ENCODE measurements at regions not wholly inside any gene's neighbourhood (a gene's known extent, or its start where the extent isn't known, plus 50 kb on each side); places are given as distances from the start of the nearest gene placed in this dataset.
A peak's percentile ranks its signal among the peaks of the same experiment; 100 is the strongest.
"Not testable (repeated sequence)": the region's sequence is repeated elsewhere in the genome, so short reads cannot be mapped to it uniquely, and the experiment has no call there.

DNA sequence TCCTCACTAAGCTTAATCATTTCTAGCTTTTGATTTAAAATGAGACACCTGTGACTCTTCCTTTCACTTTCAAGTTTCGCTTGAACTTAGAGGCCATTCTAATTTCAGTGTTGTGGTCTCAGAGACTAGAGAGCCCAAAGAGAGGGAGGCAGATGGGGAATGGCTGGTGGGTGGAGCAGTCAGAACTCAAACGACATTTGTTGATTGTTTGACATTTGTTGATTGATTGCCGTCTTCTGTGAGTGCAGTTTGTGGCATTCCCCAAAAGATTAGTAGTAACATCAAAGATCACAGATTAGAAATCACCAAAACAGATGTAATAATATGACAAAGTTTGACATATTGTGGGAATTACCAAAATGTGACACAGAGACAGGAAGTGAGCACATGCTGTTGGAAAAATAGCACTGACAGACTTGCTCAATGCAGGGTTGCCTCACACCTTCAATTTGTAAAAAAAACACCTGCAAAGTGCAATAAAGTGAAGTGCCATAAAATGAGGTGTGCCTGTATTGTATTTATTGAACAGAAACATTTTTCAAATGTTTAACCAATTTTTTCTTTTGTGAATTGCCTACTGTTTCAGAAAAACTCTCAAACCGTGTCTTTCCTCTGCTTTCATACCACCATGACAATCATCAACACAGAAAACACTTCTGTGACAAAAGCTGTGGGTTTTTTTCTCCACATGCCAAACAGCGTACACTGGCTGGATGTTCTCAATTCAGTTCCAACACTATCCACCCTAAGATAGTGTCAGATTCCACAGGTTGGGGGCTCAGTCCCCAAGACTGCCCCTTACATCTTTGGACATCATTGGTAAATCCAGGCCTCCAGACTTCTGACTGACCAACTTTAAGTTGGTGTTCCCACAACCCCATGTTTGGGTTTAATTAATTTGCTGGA, 376.3 kb upstream of the RGS6 start:
- peak overlapping the region in 1 of 2 experiments; percentile 45; a peak in 2 of 4 replicates for H3K4me3 ChIP-seq (ENCODE audit: low read depth in 1 of 2, low read length in 2 of 2)
- H3K79me2 ChIP-seq (ENCODE audit: insufficient read depth, low read length) = peaks cover 37% of the 10 kb centered on the region
- peak overlapping the region; percentile 54 for H3K9ac ChIP-seq (ENCODE audit: low read depth, low read length)
- H3K27ac ChIP-seq (ENCODE audit: low read length) = peak overlapping the region; percentile 82
- peaks cover 55% of the 10 kb centered on the region for H3K4me1 ChIP-seq (ENCODE audit: insufficient read depth, low read length)
- peak overlapping the region; percentile 65 for H3K4me2 ChIP-seq (ENCODE audit: insufficient read depth, low read length)
- no peaks in the 10 kb centered on the region for H3K9me3 ChIP-seq (ENCODE audit: insufficient read depth, low read length, severe bottlenecking)
- H4K20me1 ChIP-seq (ENCODE audit: insufficient read depth, low read length) = no peaks in the 10 kb centered on the region
- ATAC-seq (ENCODE audit: insufficient read depth, low read depth) = peak; percentile 97
- TF ChIP-seq, protein P1, sequence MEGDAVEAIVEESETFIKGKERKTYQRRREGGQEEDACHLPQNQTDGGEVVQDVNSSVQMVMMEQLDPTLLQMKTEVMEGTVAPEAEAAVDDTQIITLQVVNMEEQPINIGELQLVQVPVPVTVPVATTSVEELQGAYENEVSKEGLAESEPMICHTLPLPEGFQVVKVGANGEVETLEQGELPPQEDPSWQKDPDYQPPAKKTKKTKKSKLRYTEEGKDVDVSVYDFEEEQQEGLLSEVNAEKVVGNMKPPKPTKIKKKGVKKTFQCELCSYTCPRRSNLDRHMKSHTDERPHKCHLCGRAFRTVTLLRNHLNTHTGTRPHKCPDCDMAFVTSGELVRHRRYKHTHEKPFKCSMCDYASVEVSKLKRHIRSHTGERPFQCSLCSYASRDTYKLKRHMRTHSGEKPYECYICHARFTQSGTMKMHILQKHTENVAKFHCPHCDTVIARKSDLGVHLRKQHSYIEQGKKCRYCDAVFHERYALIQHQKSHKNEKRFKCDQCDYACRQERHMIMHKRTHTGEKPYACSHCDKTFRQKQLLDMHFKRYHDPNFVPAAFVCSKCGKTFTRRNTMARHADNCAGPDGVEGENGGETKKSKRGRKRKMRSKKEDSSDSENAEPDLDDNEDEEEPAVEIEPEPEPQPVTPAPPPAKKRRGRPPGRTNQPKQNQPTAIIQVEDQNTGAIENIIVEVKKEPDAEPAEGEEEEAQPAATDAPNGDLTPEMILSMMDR (IDR thresholded peaks at IDR 0.05; ENCODE audit: borderline replicate concordance, extremely low read depth, low read length, poor library complexity, severe bottlenecking) = no peak
- TF ChIP-seq EZH2 (IDR thresholded peaks at IDR 0.05; ENCODE audit: borderline replicate concordance, low read depth, low read length, severe bottlenecking) = no peak
- no peaks in the 10 kb centered on the region for H3K36me3 ChIP-seq (ENCODE audit: insufficient read depth, low read length)
- H3K27me3 ChIP-seq (ENCODE audit: insufficient read depth, low read length, poor library complexity) = no peaks in the 10 kb centered on the region
- H2AFZ ChIP-seq (ENCODE audit: low read depth, low read length) = peak overlapping the region; percentile 61
- peak; percentile 79 for DNase-seq

DNA sequence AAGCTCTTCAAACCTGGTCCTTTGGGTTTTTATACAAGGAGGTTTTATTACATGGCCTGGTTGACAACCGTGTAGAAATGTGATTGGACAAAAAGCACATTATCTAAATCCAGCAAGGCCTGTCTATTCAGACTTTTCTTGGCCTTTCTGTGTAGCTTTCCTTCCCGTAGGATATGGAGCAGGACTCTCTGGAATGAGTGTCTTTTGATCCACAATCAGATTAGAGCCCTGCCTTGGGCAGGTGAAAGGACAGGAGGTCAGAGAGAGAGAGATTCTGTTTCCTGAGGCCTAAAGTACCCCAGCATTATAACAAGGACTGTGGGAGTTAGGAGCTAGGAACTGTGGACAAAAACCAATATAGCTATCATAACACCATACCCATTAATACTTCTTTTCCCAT, 375.5 kb upstream of the RGS6 start:
- H3K4me2 ChIP-seq (ENCODE audit: insufficient read depth, low read length) = peak overlapping the region; percentile 65
- H3K9me3 ChIP-seq (ENCODE audit: insufficient read depth, low read length, severe bottlenecking) = no peaks in the 10 kb centered on the region
- peak overlapping the region; percentile 54; the same call in 1 of the 2 replicates for H3K9ac ChIP-seq (ENCODE audit: low read depth, low read length)
- H3K79me2 ChIP-seq (ENCODE audit: insufficient read depth, low read length) = peaks cover 36% of the 10 kb centered on the region
- peak overlapping the region; percentile 82 for H3K27ac ChIP-seq (ENCODE audit: low read length)
- no peaks in the 10 kb centered on the region for H3K36me3 ChIP-seq (ENCODE audit: insufficient read depth, low read length)
- H3K4me3 ChIP-seq (ENCODE audit: low read depth in 1 of 2, low read length in 2 of 2) = no peak overlapping the region
- DNase-seq (no peak), ATAC-seq (ENCODE audit: insufficient read depth, low read depth) (no peak)
- TF ChIP-seq EZH2 (IDR thresholded peaks at IDR 0.05; ENCODE audit: borderline replicate concordance, low read depth, low read length, severe bottlenecking) = no peak
- TF ChIP-seq, protein P1 (IDR thresholded peaks at IDR 0.05; ENCODE audit: borderline replicate concordance, extremely low read depth, low read length, poor library complexity, severe bottlenecking) = no peak
- H4K20me1 ChIP-seq (ENCODE audit: insufficient read depth, low read length) = no peaks in the 10 kb centered on the region
- peaks cover 55% of the 10 kb centered on the region for H3K4me1 ChIP-seq (ENCODE audit: insufficient read depth, low read length)
- H2AFZ ChIP-seq (ENCODE audit: low read depth, low read length) = no peak overlapping the region
- H3K27me3 ChIP-seq (ENCODE audit: insufficient read depth, low read length, poor library complexity) = no peaks in the 10 kb centered on the region

GRCh38 chr14:71557351-71557750, 374.9 kb upstream of the RGS6 start:
- H3K27ac ChIP-seq (ENCODE audit: low read length) = peak overlapping the region; percentile 28
- no peaks in the 10 kb centered on the region for H3K27me3 ChIP-seq (ENCODE audit: insufficient read depth, low read length, poor library complexity)
- no peak overlapping the region for H2AFZ ChIP-seq (ENCODE audit: low read depth, low read length)
- no peak overlapping the region for H3K9ac ChIP-seq (ENCODE audit: low read depth, low read length)
- H3K4me2 ChIP-seq (ENCODE audit: insufficient read depth, low read length) = peak overlapping the region; percentile 21; the same call in 1 of the 2 replicates
- TF ChIP-seq, protein P1 (IDR thresholded peaks at IDR 0.05; ENCODE audit: borderline replicate concordance, extremely low read depth, low read length, poor library complexity, severe bottlenecking) = no peak
- TF ChIP-seq EZH2 (IDR thresholded peaks at IDR 0.05; ENCODE audit: borderline replicate concordance, low read depth, low read length, severe bottlenecking) = no peak
- no peaks in the 10 kb centered on the region for H3K9me3 ChIP-seq (ENCODE audit: insufficient read depth, low read length, severe bottlenecking)
- H3K4me3 ChIP-seq (ENCODE audit: low read depth in 1 of 2, low read length in 2 of 2) = no peak overlapping the region
- no peaks in the 10 kb centered on the region for H3K36me3 ChIP-seq (ENCODE audit: insufficient read depth, low read length)
- peaks cover 33% of the 10 kb centered on the region for H3K79me2 ChIP-seq (ENCODE audit: insufficient read depth, low read length)
- DNase-seq (no peak), ATAC-seq (ENCODE audit: insufficient read depth, low read depth) (no peak)
- peaks cover 55% of the 10 kb centered on the region for H3K4me1 ChIP-seq (ENCODE audit: insufficient read depth, low read length)
- no peaks in the 10 kb centered on the region for H4K20me1 ChIP-seq (ENCODE audit: insufficient read depth, low read length)

- not testable (repeated sequence) for H2AFZ ChIP-seq (ENCODE audit: low read depth, low read length); DNase-seq
- H3K4me1 ChIP-seq (ENCODE audit: insufficient read depth, low read length) = peaks cover 40% of the 10 kb centered on the region
Observed at GRCh38 chr14:71558943-71559342, 373.3 kb upstream of the RGS6 start.

More at GRCh38 chr14:71558943-71559342, 373.3 kb upstream of the RGS6 start:
- H3K9me3 ChIP-seq (ENCODE audit: insufficient read depth, low read length, severe bottlenecking); H3K27ac ChIP-seq (ENCODE audit: low read length); H3K9ac ChIP-seq (ENCODE audit: low read depth, low read length); H3K36me3 ChIP-seq (ENCODE audit: insufficient read depth, low read length); H3K4me2 ChIP-seq (ENCODE audit: insufficient read depth, low read length); ATAC-seq (ENCODE audit: insufficient read depth, low read depth); H3K4me3 ChIP-seq (ENCODE audit: low read depth in 1 of 2, low read length in 2 of 2); H4K20me1 ChIP-seq (ENCODE audit: insufficient read depth, low read length); H3K27me3 ChIP-seq (ENCODE audit: insufficient read depth, low read length, poor library complexity): not testable (repeated sequence)
- peaks cover 26% of the 10 kb centered on the region for H3K79me2 ChIP-seq (ENCODE audit: insufficient read depth, low read length)

Data from DND-41 (cell line).